ENCODE measurements at regions not wholly inside any gene's neighbourhood (a gene's known extent, or its start where the extent isn't known, plus 50 kb on each side); places are given as distances from the start of the nearest gene placed in this dataset.

DNA sequence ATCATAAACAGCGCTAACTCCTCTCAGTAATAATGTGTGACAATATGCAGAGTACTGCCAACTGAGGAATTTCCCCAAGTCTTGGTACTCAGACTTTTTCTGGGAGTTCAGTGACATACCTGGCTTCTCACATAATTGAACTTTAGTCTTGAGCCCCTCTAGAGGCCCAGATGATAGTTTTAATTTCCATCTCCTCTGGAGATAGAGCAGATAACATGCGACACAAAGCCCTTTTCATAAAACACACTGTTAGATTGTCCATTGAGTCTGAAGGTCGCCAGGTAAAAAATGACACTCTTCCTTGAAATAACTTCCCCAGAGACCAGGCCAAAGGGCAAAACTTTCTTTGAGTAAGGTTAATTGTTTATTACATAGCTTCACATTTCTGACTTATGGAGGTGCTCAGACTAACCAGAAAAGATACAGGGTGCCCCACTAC is 476.0 kb downstream of the RASEF start:
- H3K4me3 Mint-ChIP-seq: no peak overlapping the region
- H3K27me3 Mint-ChIP-seq (ENCODE audit: low read depth): no peaks in the 10 kb centered on the region
- no peak for TF ChIP-seq CTCF (IDR thresholded peaks at IDR 0.05; ENCODE audit: unreplicated experiment in 3 of 3)
- H3K9me3 Mint-ChIP-seq: no peaks in the 10 kb centered on the region
- peaks cover 36% of the 10 kb centered on the region for H3K4me1 Mint-ChIP-seq
- no peaks in the 10 kb centered on the region for H3K36me3 Mint-ChIP-seq (ENCODE audit: low read depth)
- H3K27ac Mint-ChIP-seq: peak overlapping the region in 1 of 3 experiments; percentile 83

DNA sequence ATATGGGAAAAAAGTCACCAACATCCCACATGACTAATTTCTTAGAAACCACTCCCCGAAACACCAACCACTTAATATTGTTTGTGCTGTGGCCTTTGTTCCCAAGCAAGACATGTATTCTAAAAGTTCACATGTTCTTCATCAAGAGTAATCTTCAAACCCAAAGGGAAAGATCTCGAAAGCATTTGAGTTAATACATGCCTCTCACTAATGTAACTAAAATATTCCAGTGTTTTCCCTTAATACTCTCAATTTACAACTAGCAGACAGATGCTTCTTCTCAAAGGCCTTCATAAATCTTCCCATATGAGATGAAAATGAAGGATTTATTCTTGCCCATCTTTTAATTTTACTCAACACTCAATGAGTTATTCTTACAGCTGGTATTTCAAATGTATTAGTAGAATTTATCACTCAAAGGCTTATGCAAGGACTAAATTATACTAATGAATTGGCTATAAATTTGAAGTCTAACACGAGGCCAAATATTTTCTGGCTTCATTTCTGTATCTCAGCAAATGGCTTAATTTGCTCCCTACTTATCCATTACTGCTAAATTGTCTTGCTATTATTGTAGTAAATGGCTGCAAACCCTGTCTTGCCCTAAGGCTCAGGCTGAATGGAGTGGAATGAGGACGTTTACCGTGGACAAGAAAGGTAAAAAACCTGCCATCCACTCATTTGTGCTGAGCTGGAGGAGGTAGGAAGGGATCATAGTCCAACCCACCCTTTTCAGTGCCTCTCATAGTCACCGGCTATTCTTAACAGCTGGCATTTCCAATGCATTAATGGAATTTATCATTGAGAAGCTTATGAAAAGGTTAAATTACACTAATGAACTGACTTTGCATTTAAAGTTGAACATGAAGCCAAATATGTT is 474.4 kb downstream of the RASEF start:
- Mint-ChIP-seq H3K9me3 (no peaks in the 10 kb centered on the region), H3K27ac (peak overlapping the region; percentile 72 to 83 (median 83)), H3K4me3 (no peak overlapping the region), H3K36me3 (ENCODE audit: low read depth) (no peaks in the 10 kb centered on the region), H3K27me3 (ENCODE audit: low read depth) (no peaks in the 10 kb centered on the region), H3K4me1 (peaks cover 33% of the 10 kb centered on the region)
- TF ChIP-seq CTCF (IDR thresholded peaks at IDR 0.05; ENCODE audit: unreplicated experiment in 3 of 3): no peak

DNA sequence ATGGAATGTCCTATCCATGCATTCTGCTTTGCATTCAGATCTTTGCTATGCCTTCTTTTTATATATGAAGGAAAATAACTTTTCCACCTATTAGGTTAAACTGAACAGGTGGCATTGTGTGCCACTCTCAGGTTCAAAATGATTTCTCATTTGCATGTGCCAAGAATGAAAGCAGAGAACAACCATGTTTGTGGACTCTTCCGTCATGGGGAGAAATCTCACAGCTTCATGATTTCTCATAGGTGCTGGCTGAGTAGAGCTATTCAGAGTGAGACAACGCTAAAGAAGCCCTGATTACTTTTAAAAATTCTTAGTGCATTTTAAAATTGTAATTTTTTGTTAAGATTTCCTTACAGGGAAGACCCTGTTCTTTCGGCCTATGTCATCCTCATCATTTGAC is 472.1 kb downstream of the RASEF start:
- no peak for TF ChIP-seq CTCF (IDR thresholded peaks at IDR 0.05; ENCODE audit: unreplicated experiment in 3 of 3)
- Mint-ChIP-seq H3K27me3 (ENCODE audit: low read depth) (peaks cover 4% of the 10 kb centered on the region), H3K4me1 (peaks cover 28% of the 10 kb centered on the region), H3K36me3 (ENCODE audit: low read depth) (no peaks in the 10 kb centered on the region), H3K4me3 (no peak overlapping the region), H3K9me3 (no peaks in the 10 kb centered on the region), H3K27ac (peak overlapping the region in 2 of 3 experiments; percentile 72 to 83)

GRCh38 chr9:82593501-82593900 is 469.4 kb downstream of the RASEF start:
- peak overlapping the region in 2 of 3 experiments; percentile 16 to 28 for H3K27ac Mint-ChIP-seq
- TF ChIP-seq CTCF (IDR thresholded peaks at IDR 0.05; ENCODE audit: unreplicated experiment in 3 of 3): no peak
- H3K36me3 Mint-ChIP-seq (ENCODE audit: low read depth): no peaks in the 10 kb centered on the region
- peaks cover 40% of the 10 kb centered on the region for H3K4me1 Mint-ChIP-seq
- peaks cover 4% of the 10 kb centered on the region for H3K27me3 Mint-ChIP-seq (ENCODE audit: low read depth)
- no peaks in the 10 kb centered on the region for H3K9me3 Mint-ChIP-seq
- no peak overlapping the region for H3K4me3 Mint-ChIP-seq

- Mint-ChIP-seq H3K27me3 (ENCODE audit: low read depth) (peaks cover 4% of the 10 kb centered on the region), H3K27ac (peak overlapping the region; percentile 80 to 98 (median 93)), H3K9me3 (no peaks in the 10 kb centered on the region), H3K36me3 (ENCODE audit: low read depth) (no peaks in the 10 kb centered on the region), H3K4me3 (peak overlapping the region; percentile 26 to 53 (median 31)), H3K4me1 (peaks cover 58% of the 10 kb centered on the region)
- no peak for TF ChIP-seq CTCF (IDR thresholded peaks at IDR 0.05; ENCODE audit: unreplicated experiment in 3 of 3)
These were observed 465.4 kb downstream of the RASEF start for GRCh38 chr9:82597241-82598203.

All from nephron (organoid).